ENCODE measurements at regions not wholly inside any gene's neighbourhood (a gene's known extent, or its start where the extent isn't known, plus 50 kb on each side); places are given as distances from the start of the nearest gene placed in this dataset.
"Not testable (repeated sequence)": the region's sequence is repeated elsewhere in the genome, so short reads cannot be mapped to it uniquely, and the experiment has no call there.

GRCh38 chr11:37170311-37170710, 572.3 kb upstream of the RAG2 start:
- H3K4me1 ChIP-seq (ENCODE audit: insufficient read depth, low read length): no peaks in the 10 kb centered on the region

GRCh38 chr11:37145434-37145833, 547.4 kb upstream of the RAG2 start:
- not testable (repeated sequence) for H3K36me3 ChIP-seq (ENCODE audit: insufficient read depth, low read length); H3K79me2 ChIP-seq (ENCODE audit: insufficient read depth, low read length); H3K9me3 ChIP-seq (ENCODE audit: low read depth, low read length); H2AFZ ChIP-seq (ENCODE audit: low read length); DNase-seq (ENCODE audit: insufficient read length, low spot score, missing footprints); H3K4me2 ChIP-seq (ENCODE audit: insufficient read depth, low read length); H3K27ac ChIP-seq (ENCODE audit: low read depth, low read length); H4K20me1 ChIP-seq (ENCODE audit: insufficient read depth, low read length); H3K27me3 ChIP-seq (ENCODE audit: insufficient read depth, low read length); H3K4me1 ChIP-seq (ENCODE audit: insufficient read depth, low read length); H3K4me3 ChIP-seq (ENCODE audit: insufficient read depth, low read length)

More at GRCh38 chr11:37170311-37170710, 572.3 kb upstream of the RAG2 start:
- TF ChIP-seq CTCF (IDR thresholded peaks at IDR 0.05; ENCODE audit: extremely low read depth, low read depth, low read length): no peak
- no peak overlapping the region for H2AFZ ChIP-seq (ENCODE audit: low read length)
- no peak overlapping the region for H3K27ac ChIP-seq (ENCODE audit: low read depth, low read length)
- no peak for DNase-seq (ENCODE audit: insufficient read length, low spot score, missing footprints)
- no peak overlapping the region for H3K4me2 ChIP-seq (ENCODE audit: insufficient read depth, low read length)
- H3K79me2 ChIP-seq (ENCODE audit: insufficient read depth, low read length): no peaks in the 10 kb centered on the region
- H3K4me3 ChIP-seq (ENCODE audit: insufficient read depth, low read length): no peak overlapping the region
- no peaks in the 10 kb centered on the region for H4K20me1 ChIP-seq (ENCODE audit: insufficient read depth, low read length)
- H3K9me3 ChIP-seq (ENCODE audit: low read depth, low read length): peaks cover 3% of the 10 kb centered on the region
- no peaks in the 10 kb centered on the region for H3K36me3 ChIP-seq (ENCODE audit: insufficient read depth, low read length)
- no peaks in the 10 kb centered on the region for H3K27me3 ChIP-seq (ENCODE audit: insufficient read depth, low read length)

- H3K36me3 ChIP-seq (ENCODE audit: insufficient read depth, low read length): no peaks in the 10 kb centered on the region
- H2AFZ ChIP-seq (ENCODE audit: low read length): no peak overlapping the region
- H3K79me2 ChIP-seq (ENCODE audit: insufficient read depth, low read length): no peaks in the 10 kb centered on the region
- H4K20me1 ChIP-seq (ENCODE audit: insufficient read depth, low read length): no peaks in the 10 kb centered on the region
- H3K4me3 ChIP-seq (ENCODE audit: insufficient read depth, low read length): no peak overlapping the region
- no peak for DNase-seq (ENCODE audit: insufficient read length, low spot score, missing footprints)
- no peaks in the 10 kb centered on the region for H3K4me1 ChIP-seq (ENCODE audit: insufficient read depth, low read length)
- H3K27ac ChIP-seq (ENCODE audit: low read depth, low read length): no peak overlapping the region
- H3K27me3 ChIP-seq (ENCODE audit: insufficient read depth, low read length): no peaks in the 10 kb centered on the region
- no peaks in the 10 kb centered on the region for H3K9me3 ChIP-seq (ENCODE audit: low read depth, low read length)
- TF ChIP-seq CTCF (IDR thresholded peaks at IDR 0.05; ENCODE audit: extremely low read depth, low read depth, low read length): no peak
- no peak overlapping the region for H3K4me2 ChIP-seq (ENCODE audit: insufficient read depth, low read length)
Measured at GRCh38 chr11:37142591-37142990, 544.6 kb upstream of the RAG2 start.

- no peaks in the 10 kb centered on the region for H3K4me1 ChIP-seq (ENCODE audit: insufficient read depth, low read length)
- no peak overlapping the region for H3K4me2 ChIP-seq (ENCODE audit: insufficient read depth, low read length)
- no peak for DNase-seq (ENCODE audit: insufficient read length, low spot score, missing footprints)
- no peak overlapping the region for H2AFZ ChIP-seq (ENCODE audit: low read length)
- H3K4me3 ChIP-seq (ENCODE audit: insufficient read depth, low read length): no peak overlapping the region
- no peak for TF ChIP-seq CTCF (IDR thresholded peaks at IDR 0.05; ENCODE audit: extremely low read depth, low read depth, low read length)
- H3K9me3 ChIP-seq (ENCODE audit: low read depth, low read length): no peaks in the 10 kb centered on the region
- no peaks in the 10 kb centered on the region for H3K36me3 ChIP-seq (ENCODE audit: insufficient read depth, low read length)
- no peaks in the 10 kb centered on the region for H3K27me3 ChIP-seq (ENCODE audit: insufficient read depth, low read length)
- no peaks in the 10 kb centered on the region for H3K79me2 ChIP-seq (ENCODE audit: insufficient read depth, low read length)
- H3K27ac ChIP-seq (ENCODE audit: low read depth, low read length): no peak overlapping the region
- no peaks in the 10 kb centered on the region for H4K20me1 ChIP-seq (ENCODE audit: insufficient read depth, low read length)
Measured at GRCh38 chr11:37141707-37142106, 543.7 kb upstream of the RAG2 start.

- not testable (repeated sequence) for H3K4me3 ChIP-seq (ENCODE audit: insufficient read depth, low read length); DNase-seq (ENCODE audit: insufficient read length, low spot score, missing footprints); H3K36me3 ChIP-seq (ENCODE audit: insufficient read depth, low read length); H3K27ac ChIP-seq (ENCODE audit: low read depth, low read length); H2AFZ ChIP-seq (ENCODE audit: low read length); H3K4me1 ChIP-seq (ENCODE audit: insufficient read depth, low read length); H3K27me3 ChIP-seq (ENCODE audit: insufficient read depth, low read length); H4K20me1 ChIP-seq (ENCODE audit: insufficient read depth, low read length); H3K4me2 ChIP-seq (ENCODE audit: insufficient read depth, low read length); H3K79me2 ChIP-seq (ENCODE audit: insufficient read depth, low read length); H3K9me3 ChIP-seq (ENCODE audit: low read depth, low read length)
Measured at GRCh38 chr11:37135606-37136005, 537.6 kb upstream of the RAG2 start.

All from osteoblast (primary cell).